H9 (cell line): ENCODE measurements at regions not wholly inside any gene's neighbourhood (a gene's known extent, or its start where the extent isn't known, plus 50 kb on each side); places are given as distances from the start of the nearest gene placed in this dataset.

ENCODE experiments used
- DNase-seq: peaks from one replicate; pipeline ENCODE4 v3.0.0-alpha.2; 2017
- H2AFZ ChIP-seq: one replicate; pipeline ENCODE4 v1.6.1; 2013; ENCODE audit warnings: mild to moderate bottlenecking, low read length, control low read depth, moderate library complexity
- H2AK5ac ChIP-seq: 2 replicates; pipeline ENCODE4 v1.6.1; 2013; ENCODE audit warnings: low read length, control low read depth, mixed read lengths; ENCODE audit not compliant: insufficient read length
- H2BK120ac ChIP-seq: one replicate; pipeline ENCODE4 v1.6.1; 2013; ENCODE audit warnings: low read depth, mild to moderate bottlenecking, low read length, control low read depth, inconsistent platforms; ENCODE audit not compliant: poor library complexity, severe bottlenecking
- H2BK12ac ChIP-seq: 2 replicates; pipeline ENCODE4 v1.6.1; 2013; ENCODE audit warnings: low read length, control low read depth, mixed read lengths, low read depth; ENCODE audit not compliant: insufficient read length
- H2BK15ac ChIP-seq: 2 replicates; pipeline ENCODE4 v1.6.1; 2013; ENCODE audit warnings: low read depth, low read length, control low read depth
- H2BK20ac ChIP-seq: one replicate; pipeline ENCODE4 v1.6.1; 2013; ENCODE audit warnings: low read depth, mild to moderate bottlenecking, low read length, control low read depth, inconsistent platforms; ENCODE audit not compliant: poor library complexity, severe bottlenecking
- H2BK5ac ChIP-seq: 2 replicates; pipeline ENCODE4 v1.6.1; 2013; ENCODE audit warnings: low read length, control low read depth, mixed read lengths; ENCODE audit not compliant: insufficient read length
- H3K14ac ChIP-seq: 2 replicates; pipeline ENCODE4 v1.6.1; 2013; ENCODE audit warnings: low read length, control low read depth; ENCODE audit not compliant: insufficient read depth
- H3K18ac ChIP-seq: 2 replicates; pipeline ENCODE4 v1.6.1; 2013; ENCODE audit warnings: low read depth, mild to moderate bottlenecking, mixed read lengths, low read length, control low read depth; ENCODE audit not compliant: insufficient read length
- H3K23ac ChIP-seq: 2 replicates; pipeline ENCODE4 v1.6.1; 2013; ENCODE audit warnings: low read length, control low read depth, mixed read lengths, low read depth; ENCODE audit not compliant: insufficient read length
- H3K23me2 ChIP-seq: 2 replicates; pipeline ENCODE4 v1.6.1; 2013; ENCODE audit warnings: low read depth, mild to moderate bottlenecking, mixed read lengths, low read length, control low read depth; ENCODE audit not compliant: insufficient read length, poor library complexity, severe bottlenecking
- H3K27ac ChIP-seq: 2 replicates; pipeline ENCODE4 v1.5.1; 2013; ENCODE audit warnings: low read length, control low read depth, mixed read lengths, low read depth; ENCODE audit not compliant: insufficient read length
- H3K27me3 ChIP-seq: 2 replicates; pipeline ENCODE4 v1.6.1; 2013; ENCODE audit warnings: low read length, control low read depth, inconsistent platforms; ENCODE audit not compliant: insufficient read depth
- H3K4ac ChIP-seq: 2 replicates; pipeline ENCODE4 v1.6.1; 2013; ENCODE audit warnings: low read depth, mild to moderate bottlenecking, control low read depth, inconsistent platforms, low read length, moderate library complexity
- H3K4me1 ChIP-seq: 2 replicates; pipeline ENCODE4 v1.6.1; 2013; ENCODE audit warnings: low read length, control low read depth, inconsistent platforms; ENCODE audit not compliant: insufficient read depth
- H3K4me2 ChIP-seq: 2 replicates; pipeline ENCODE4 v1.6.1; 2013; ENCODE audit warnings: low read length, control low read depth, mixed read lengths; ENCODE audit not compliant: insufficient read length, insufficient read depth
- H3K56ac ChIP-seq: 2 replicates; pipeline ENCODE4 v1.6.1; 2013; ENCODE audit warnings: low read depth, mild to moderate bottlenecking, mixed read lengths, low read length, control low read depth; ENCODE audit not compliant: insufficient read length
- H3K79me1 ChIP-seq: 2 replicates; pipeline ENCODE4 v1.6.1; 2013; ENCODE audit warnings: low read depth, mild to moderate bottlenecking, moderate library complexity, low read length, control low read depth, inconsistent platforms; ENCODE audit not compliant: insufficient read depth, poor library complexity, severe bottlenecking
- H3K79me2 ChIP-seq: 2 replicates; pipeline ENCODE4 v1.6.1; 2013; ENCODE audit warnings: low read length, control low read depth, inconsistent platforms; ENCODE audit not compliant: insufficient read depth
- H3K9ac ChIP-seq: 2 replicates; pipeline ENCODE4 v1.6.1; 2013; ENCODE audit warnings: low read length, control low read depth, mixed read lengths; ENCODE audit not compliant: insufficient read length; ENCODE audit errors: extremely low read depth
- H3K9me3 ChIP-seq: one replicate; pipeline ENCODE4 v1.6.1; 2013; ENCODE audit warnings: low read depth, low read length, inconsistent platforms; ENCODE audit not compliant: control insufficient read depth
- H3T11ph ChIP-seq: one replicate; pipeline ENCODE4 v1.6.1; 2013; ENCODE audit warnings: mild to moderate bottlenecking, low read length, control low read depth, inconsistent platforms
- H4K20me1 ChIP-seq: one replicate; pipeline ENCODE4 v1.6.1; 2013; ENCODE audit not compliant: control insufficient read depth, insufficient read length, insufficient read depth
- H4K5ac ChIP-seq: 2 replicates; pipeline ENCODE4 v1.6.1; 2013; ENCODE audit warnings: low read depth, mild to moderate bottlenecking, mixed read lengths, low read length, control low read depth; ENCODE audit not compliant: insufficient read length
- H4K8ac ChIP-seq: replicated peaks from 2 replicates; pipeline ENCODE4 v1.6.1; 2013; ENCODE audit warnings: low read length, control low read depth, mixed read lengths, low read depth; ENCODE audit not compliant: insufficient read length
- H4K91ac ChIP-seq: 2 replicates; pipeline ENCODE4 v1.6.1; 2013; ENCODE audit warnings: low read depth, mild to moderate bottlenecking, moderate library complexity, mixed read lengths, low read length, control low read depth; ENCODE audit not compliant: insufficient read length
- H3K27ac Mint-ChIP-seq, 3 experiments: 2 replicates in 2 of 3; 3 replicates in 1 of 3; pipeline ENCODE4 v1.8.0; 2020 to 2021; ENCODE audit warnings: mixed read lengths in 3 of 3, mild to moderate bottlenecking in 1 of 3, moderate library complexity in 1 of 3
- H3K27me3 Mint-ChIP-seq: 2 replicates; pipeline ENCODE4 v1.8.0; 2021; ENCODE audit warnings: low read depth, mild to moderate bottlenecking, moderate library complexity, mixed read lengths
- H3K36me3 Mint-ChIP-seq, 3 experiments: 2 replicates in 2 of 3; 3 replicates in 1 of 3; pipeline ENCODE4 v1.8.0; 2020 to 2021; ENCODE audit warnings: low read depth in 3 of 3, mixed read lengths in 3 of 3; ENCODE audit not compliant: insufficient read depth in 1 of 3
- H3K4me1 Mint-ChIP-seq, 2 experiments: 2 replicates each; pipeline ENCODE4 v1.8.0; 2020; ENCODE audit warnings: mixed read lengths in 2 of 2
- H3K4me3 Mint-ChIP-seq, 2 experiments: 2 replicates in 1 of 2; 3 replicates in 1 of 2; pipeline ENCODE4 v1.8.0; 2020 to 2021; ENCODE audit warnings: mild to moderate bottlenecking in 2 of 2, mixed read lengths in 2 of 2, moderate library complexity in 1 of 2
- H3K9me3 Mint-ChIP-seq, 2 experiments: 2 replicates in 1 of 2; 3 replicates in 1 of 2; pipeline ENCODE4 v1.8.0; 2020; ENCODE audit warnings: mild to moderate bottlenecking in 2 of 2, mixed read lengths in 2 of 2, moderate library complexity in 1 of 2
- CTCF ChIP-seq: fragments of 200-600 bp; sonication (generic); conservative IDR thresholded peaks from 3 replicates; pipeline ENCODE4 v1.8.0; 2021; ENCODE audit warnings: antibody characterized with exemption, mild to moderate bottlenecking
- WGBS: extraction: QIAGEN DNeasy Blood & Tissue Kit; methylation state at CpG from one replicate; pipeline ENCODE4 v1.1.7; 2013; ENCODE audit warnings: missing lambda C conversion rate, low lambda C conversion rate, mixed read lengths; ENCODE audit not compliant: insufficient read length; ENCODE audit errors: extremely low coverage; 5-methylcytosine and 5-hydroxymethylcytosine counted together

- no peak overlapping the region for H2BK5ac ChIP-seq
- H3K23me2 ChIP-seq: no peaks in the 10 kb centered on the region
- H4K91ac ChIP-seq: no peak overlapping the region
- no peak overlapping the region for H4K8ac ChIP-seq
- no peak overlapping the region for H3K18ac ChIP-seq
- Mint-ChIP-seq H3K27ac (no peak overlapping the region), H3K36me3 (no peaks in the 10 kb centered on the region; a peak in 2 of 7 replicates), H3K9me3 (peaks cover 0 to 3% of the 10 kb centered on the region in 2 experiments; a peak in 2 of 5 replicates), H3K4me3 (no peak overlapping the region), H3K27me3 (no peaks in the 10 kb centered on the region; the same call in none of the 2 replicates), H3K4me1 (peaks cover 11 to 15% of the 10 kb centered on the region in 2 experiments)
- no peak overlapping the region for H2AFZ ChIP-seq
- H3K9me3 ChIP-seq: no peaks in the 10 kb centered on the region
- WGBS: no CpG with 5 or more reads among the region's 3 CpGs
- no peaks in the 10 kb centered on the region for H4K20me1 ChIP-seq
- H3K23ac ChIP-seq: no peak overlapping the region
- H3K79me1 ChIP-seq: no peaks in the 10 kb centered on the region
- H2AK5ac ChIP-seq: no peak overlapping the region
- H3K56ac ChIP-seq: no peak overlapping the region
- H3K14ac ChIP-seq: no peak overlapping the region
- H3K27ac ChIP-seq: no peak overlapping the region
- no peak overlapping the region for H2BK12ac ChIP-seq
- H2BK20ac ChIP-seq: no peak overlapping the region
- DNase-seq: no peak
- H2BK15ac ChIP-seq: no peak overlapping the region
- no peak overlapping the region for H3T11ph ChIP-seq
- H3K27me3 ChIP-seq: no peaks in the 10 kb centered on the region
- no peak overlapping the region for H3K4ac ChIP-seq
- H4K5ac ChIP-seq: no peak overlapping the region
- H2BK120ac ChIP-seq: no peak overlapping the region
- H3K79me2 ChIP-seq: no peaks in the 10 kb centered on the region
- TF ChIP-seq CTCF: no peak
- no peak overlapping the region for H3K4me2 ChIP-seq
- H3K9ac ChIP-seq: no peak overlapping the region
- no peaks in the 10 kb centered on the region for H3K4me1 ChIP-seq
These were observed 170.2 kb downstream of the DDX1 start for GRCh38 chr2:15761910-15762309.
